ENCODE measurements at regions not wholly inside any gene's neighbourhood (a gene's known extent, or its start where the extent isn't known, plus 50 kb on each side); places are given as distances from the start of the nearest gene placed in this dataset.

DNA sequence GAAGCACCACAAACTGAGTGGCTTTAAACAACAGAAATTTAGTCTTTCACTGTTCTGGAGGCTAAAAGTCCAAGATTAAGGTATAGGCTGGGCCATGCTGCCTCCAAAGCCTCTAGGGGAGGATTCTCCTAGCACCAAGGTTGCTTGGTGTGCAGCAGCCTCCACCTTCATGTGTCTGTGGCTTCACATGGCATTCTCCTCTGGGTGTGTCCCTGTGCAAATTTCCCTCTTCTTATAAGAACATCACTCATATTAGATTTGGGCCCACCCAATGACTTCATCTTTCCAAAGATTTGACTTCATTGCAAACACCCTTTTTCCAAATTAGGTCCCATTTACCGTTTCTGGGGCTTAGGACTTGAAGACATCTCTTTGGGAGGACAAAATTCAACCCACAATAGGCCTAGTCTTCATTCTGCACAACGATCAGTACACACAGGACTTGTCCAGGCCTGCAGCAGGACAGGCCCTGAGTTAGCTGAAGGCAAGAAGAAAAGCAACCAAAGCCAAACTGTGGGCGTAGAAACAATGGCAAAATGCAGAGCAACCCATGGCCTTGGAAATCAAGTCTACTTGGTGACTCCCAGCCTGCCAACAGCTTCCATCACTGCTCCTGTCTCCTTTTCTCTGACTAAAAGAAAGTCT lies 521.2 kb upstream of the NBEA start:
- H3K4me3 ChIP-seq (ENCODE audit: extremely low read depth, insufficient read depth, low read length, poor library complexity, severe bottlenecking) = no peak overlapping the region
- H3K27ac ChIP-seq (ENCODE audit: low read depth, low read length, severe bottlenecking) = no peak overlapping the region
- H3K9me3 ChIP-seq (ENCODE audit: control insufficient read depth, low read length) = no peaks in the 10 kb centered on the region
- H3K36me3 ChIP-seq (ENCODE audit: control insufficient read depth, insufficient read depth, low read length) = no peaks in the 10 kb centered on the region
- H3K4me1 ChIP-seq (ENCODE audit: control insufficient read depth, insufficient read depth, low read length, poor library complexity, severe bottlenecking) = peaks cover 4% of the 10 kb centered on the region
- WGBS, 2 experiments (ENCODE audit: insufficient coverage in 2 of 2) = 79 to 100% methylated on average over 2 to 3 of the region's 3 CpGs

DNA sequence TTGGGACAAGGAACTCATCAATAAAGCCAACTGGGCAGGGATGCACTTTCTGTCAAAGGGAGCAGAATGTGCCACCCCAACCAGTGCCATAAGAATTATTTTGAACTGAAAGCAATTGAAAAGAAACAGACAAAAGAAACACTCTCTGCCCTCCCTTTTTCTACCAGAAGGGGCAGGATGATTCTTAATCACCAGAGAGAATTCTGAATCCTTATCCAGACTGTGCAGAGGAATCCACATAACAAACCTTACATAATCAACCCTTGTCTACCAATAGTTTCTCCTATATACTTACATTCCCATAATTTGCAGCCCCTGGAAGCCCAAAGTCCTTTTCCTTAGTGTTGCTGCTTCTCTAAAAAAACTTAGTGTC lies 520.7 kb upstream of the NBEA start:
- peaks cover 4% of the 10 kb centered on the region for H3K4me1 ChIP-seq (ENCODE audit: control insufficient read depth, insufficient read depth, low read length, poor library complexity, severe bottlenecking)
- no peaks in the 10 kb centered on the region for H3K9me3 ChIP-seq (ENCODE audit: control insufficient read depth, low read length)
- H3K36me3 ChIP-seq (ENCODE audit: control insufficient read depth, insufficient read depth, low read length) = no peaks in the 10 kb centered on the region
- no peak overlapping the region for H3K4me3 ChIP-seq (ENCODE audit: extremely low read depth, insufficient read depth, low read length, poor library complexity, severe bottlenecking)
- H3K27ac ChIP-seq (ENCODE audit: low read depth, low read length, severe bottlenecking) = no peak overlapping the region

DNA sequence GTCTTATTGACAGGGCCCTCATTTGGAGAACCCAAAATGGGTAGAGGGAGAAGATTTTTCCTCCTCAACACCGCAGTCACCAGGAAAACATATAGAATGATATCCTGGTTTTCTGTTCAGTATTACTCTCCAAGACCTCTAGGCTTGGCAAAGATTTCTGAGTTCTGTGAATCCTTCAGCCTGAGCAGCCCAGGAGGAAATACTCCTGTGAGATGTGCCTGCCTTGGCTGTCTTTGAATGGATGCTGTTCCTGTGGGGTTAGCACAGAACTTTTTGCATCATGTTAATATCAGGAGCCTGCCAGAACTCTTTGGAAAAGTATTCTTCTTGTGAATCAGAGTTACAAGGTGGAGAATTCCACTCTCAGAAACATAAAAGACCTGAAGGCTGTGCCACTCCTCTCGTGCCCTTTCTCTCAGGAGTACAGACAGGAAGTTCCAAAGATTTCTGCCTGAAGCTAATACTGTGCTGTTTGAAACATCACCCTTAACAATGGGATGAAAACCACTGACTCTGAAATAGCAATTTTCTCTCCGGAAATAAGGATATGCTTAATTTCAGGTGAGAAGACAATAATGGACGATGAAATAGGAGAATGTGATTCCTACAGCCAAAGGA lies 520.1 kb upstream of the NBEA start:
- no peaks in the 10 kb centered on the region for H3K36me3 ChIP-seq (ENCODE audit: control insufficient read depth, insufficient read depth, low read length)
- WGBS, 2 experiments (ENCODE audit: insufficient coverage in 2 of 2) = 82 to 93% methylated on average over 3 of the region's 4 CpGs
- H3K4me3 ChIP-seq (ENCODE audit: extremely low read depth, insufficient read depth, low read length, poor library complexity, severe bottlenecking) = no peak overlapping the region
- peaks cover 4% of the 10 kb centered on the region for H3K4me1 ChIP-seq (ENCODE audit: control insufficient read depth, insufficient read depth, low read length, poor library complexity, severe bottlenecking)
- H3K9me3 ChIP-seq (ENCODE audit: control insufficient read depth, low read length) = no peaks in the 10 kb centered on the region
- H3K27ac ChIP-seq (ENCODE audit: low read depth, low read length, severe bottlenecking) = no peak overlapping the region

DNA sequence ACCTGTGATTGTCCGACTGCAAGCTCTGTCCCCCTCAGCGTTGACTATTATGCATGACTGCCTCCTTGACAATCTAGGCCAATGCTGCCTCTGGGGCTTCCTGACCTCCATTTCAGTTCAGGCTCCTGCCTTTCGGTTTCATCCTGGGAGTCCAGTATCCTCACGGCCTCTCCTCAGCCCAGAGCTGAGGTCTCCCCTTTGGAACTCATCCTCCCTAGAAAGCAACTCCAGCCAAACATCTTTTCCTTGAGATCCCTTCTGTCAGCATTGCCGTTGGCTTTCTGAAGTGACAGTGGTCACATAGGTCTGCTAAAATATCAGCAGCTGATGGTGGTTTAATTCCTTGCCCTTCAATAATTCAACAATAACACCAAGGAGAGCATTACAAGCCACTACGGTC lies 519.1 kb upstream of the NBEA start:
- Histone ChIP-seq H3K27ac (ENCODE audit: low read depth, low read length, severe bottlenecking) (no peak overlapping the region), H3K9me3 (ENCODE audit: control insufficient read depth, low read length) (no peaks in the 10 kb centered on the region), H3K4me3 (ENCODE audit: extremely low read depth, insufficient read depth, low read length, poor library complexity, severe bottlenecking) (no peak overlapping the region), H3K36me3 (ENCODE audit: control insufficient read depth, insufficient read depth, low read length) (no peaks in the 10 kb centered on the region), H3K4me1 (ENCODE audit: control insufficient read depth, insufficient read depth, low read length, poor library complexity, severe bottlenecking) (peaks cover 4% of the 10 kb centered on the region)
- 95 to 100% methylated on average over 3 to 4 of the region's 6 CpGs for WGBS, 2 experiments (ENCODE audit: insufficient coverage in 2 of 2)

DNA sequence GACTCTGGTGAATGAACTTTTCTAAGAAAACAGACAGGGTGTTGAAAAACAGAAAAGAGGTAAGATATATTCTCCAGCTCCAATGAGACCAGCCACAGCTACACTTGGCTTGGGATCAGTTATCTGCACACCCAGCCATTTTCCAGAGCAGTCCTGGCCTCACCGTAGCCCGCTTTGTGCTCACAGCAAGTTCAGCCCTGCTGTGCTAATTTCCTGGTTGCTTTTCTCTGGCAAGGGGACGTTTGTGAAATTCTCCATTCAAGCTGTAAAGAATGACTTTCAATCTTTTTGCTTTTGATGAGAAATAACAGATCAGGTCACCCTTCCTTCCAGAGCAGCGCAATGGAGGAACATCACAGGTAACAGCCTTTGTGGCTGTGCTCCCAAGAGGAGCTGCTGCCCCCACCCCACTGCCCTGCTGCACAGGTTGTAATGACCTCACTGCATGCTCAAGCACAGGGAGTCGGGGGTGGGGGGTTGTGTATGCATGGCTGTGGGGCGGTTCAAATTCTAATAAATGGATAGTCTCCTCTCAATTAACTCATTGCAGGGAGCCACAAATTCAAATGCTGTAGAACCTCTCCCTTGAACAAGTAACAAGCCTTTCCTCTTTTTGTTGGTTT lies 516.6 kb upstream of the NBEA start:
- WGBS, 2 experiments (ENCODE audit: insufficient coverage in 2 of 2) = 74 to 75% methylated on average over 3 to 4 of the region's 6 CpGs
- Histone ChIP-seq H3K27ac (ENCODE audit: low read depth, low read length, severe bottlenecking) (no peak overlapping the region), H3K4me3 (ENCODE audit: extremely low read depth, insufficient read depth, low read length, poor library complexity, severe bottlenecking) (no peak overlapping the region), H3K9me3 (ENCODE audit: control insufficient read depth, low read length) (no peaks in the 10 kb centered on the region), H3K4me1 (ENCODE audit: control insufficient read depth, insufficient read depth, low read length, poor library complexity, severe bottlenecking) (no peaks in the 10 kb centered on the region), H3K36me3 (ENCODE audit: control insufficient read depth, insufficient read depth, low read length) (no peaks in the 10 kb centered on the region)

DNA sequence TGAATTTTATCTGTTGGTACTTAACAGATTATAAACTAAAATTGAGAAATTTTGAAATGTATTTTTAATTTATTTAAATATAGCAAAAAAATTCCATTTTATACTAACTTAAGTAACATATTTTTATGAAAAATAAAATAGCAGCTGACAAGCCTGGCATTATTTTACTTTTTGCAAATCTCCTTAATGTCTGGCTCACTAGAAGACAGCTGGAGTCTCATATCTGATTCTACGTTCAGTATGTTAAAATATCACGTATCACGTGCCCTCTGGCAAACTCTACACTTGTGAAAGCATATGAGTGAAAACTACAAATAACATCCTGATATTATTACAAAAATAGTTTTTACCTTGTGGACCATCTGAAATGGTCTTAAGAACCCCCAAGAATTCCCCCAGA lies 513.2 kb upstream of the NBEA start:
- Histone ChIP-seq H3K36me3 (ENCODE audit: control insufficient read depth, insufficient read depth, low read length) (no peaks in the 10 kb centered on the region), H3K9me3 (ENCODE audit: control insufficient read depth, low read length) (no peaks in the 10 kb centered on the region), H3K27ac (ENCODE audit: low read depth, low read length, severe bottlenecking) (no peak overlapping the region), H3K4me1 (ENCODE audit: control insufficient read depth, insufficient read depth, low read length, poor library complexity, severe bottlenecking) (no peaks in the 10 kb centered on the region), H3K4me3 (ENCODE audit: extremely low read depth, insufficient read depth, low read length, poor library complexity, severe bottlenecking) (no peak overlapping the region)
- 100% methylated on average over 1 of the region's 3 CpGs for WGBS, 2 experiments (ENCODE audit: insufficient coverage in 2 of 2)

DNA sequence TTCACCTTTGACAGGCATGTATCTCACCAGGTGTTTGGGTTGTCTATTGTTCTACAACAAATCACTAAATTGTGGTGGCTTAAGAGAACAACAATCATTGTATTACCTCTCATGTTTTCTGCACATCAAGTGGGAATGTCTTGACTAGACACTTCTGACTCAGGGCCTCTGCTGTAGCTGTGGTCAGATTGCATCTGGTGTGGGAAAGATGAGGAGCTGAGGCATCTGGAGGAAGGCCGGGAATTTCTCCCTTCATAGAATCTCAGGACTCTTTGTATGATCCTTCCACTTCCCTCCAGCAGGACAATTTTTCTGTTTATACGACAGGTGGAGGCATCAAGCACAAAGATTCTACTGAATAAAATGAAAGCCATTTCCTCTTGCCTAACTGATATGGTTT lies 511.8 kb upstream of the NBEA start:
- no peaks in the 10 kb centered on the region for H3K36me3 ChIP-seq (ENCODE audit: control insufficient read depth, insufficient read depth, low read length)
- H3K27ac ChIP-seq (ENCODE audit: low read depth, low read length, severe bottlenecking) = no peak overlapping the region
- no peaks in the 10 kb centered on the region for H3K4me1 ChIP-seq (ENCODE audit: control insufficient read depth, insufficient read depth, low read length, poor library complexity, severe bottlenecking)
- WGBS, 2 experiments (ENCODE audit: insufficient coverage in 2 of 2) = 100% methylated on average over 1 of the region's 2 CpGs; no CpG with 5 or more reads in 1 of the 2 experiments
- H3K9me3 ChIP-seq (ENCODE audit: control insufficient read depth, low read length) = no peaks in the 10 kb centered on the region
- H3K4me3 ChIP-seq (ENCODE audit: extremely low read depth, insufficient read depth, low read length, poor library complexity, severe bottlenecking) = no peak overlapping the region

DNA sequence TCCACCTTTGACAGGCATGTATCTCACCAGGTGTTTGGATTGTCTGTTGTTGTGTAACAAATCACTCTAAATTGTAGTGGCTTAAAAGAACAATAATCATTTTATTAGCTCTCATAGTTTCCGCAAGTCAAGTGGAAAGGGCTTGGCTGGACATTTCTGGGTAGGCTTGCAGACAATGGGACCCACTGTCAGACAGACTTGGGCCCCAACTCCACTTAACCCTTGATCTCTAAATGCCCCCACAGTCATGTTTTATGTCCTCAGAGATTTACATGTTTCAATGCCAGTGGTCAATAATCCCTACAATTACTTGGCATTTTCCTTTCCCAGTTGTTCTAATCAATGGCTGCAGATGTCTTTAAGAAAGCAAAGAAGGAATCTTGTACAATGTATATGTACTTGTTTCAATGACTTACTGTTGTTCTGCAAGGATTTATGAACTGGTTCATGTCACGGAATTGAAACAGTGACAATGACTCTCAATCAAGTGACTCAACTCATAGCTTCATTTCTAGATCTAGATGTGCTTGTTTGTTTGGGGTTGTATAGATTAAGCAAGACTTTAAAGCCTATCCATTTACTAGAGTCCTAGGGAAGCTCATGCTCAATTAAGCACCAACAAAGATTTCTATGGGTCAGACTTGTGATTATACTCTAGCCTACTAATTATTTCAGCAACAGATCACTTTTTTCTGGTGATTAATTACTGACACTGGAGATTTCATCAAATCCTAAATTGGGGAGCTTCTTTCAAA lies 510.1 kb upstream of the NBEA start:
- WGBS, 2 experiments (ENCODE audit: insufficient coverage in 2 of 2) = 60 to 100% methylated on average over 1 of the region's 2 CpGs
- Histone ChIP-seq H3K9me3 (ENCODE audit: control insufficient read depth, low read length) (no peaks in the 10 kb centered on the region), H3K4me1 (ENCODE audit: control insufficient read depth, insufficient read depth, low read length, poor library complexity, severe bottlenecking) (no peaks in the 10 kb centered on the region), H3K4me3 (ENCODE audit: extremely low read depth, insufficient read depth, low read length, poor library complexity, severe bottlenecking) (no peak overlapping the region), H3K27ac (ENCODE audit: low read depth, low read length, severe bottlenecking) (no peak overlapping the region), H3K36me3 (ENCODE audit: control insufficient read depth, insufficient read depth, low read length) (no peaks in the 10 kb centered on the region)

DNA sequence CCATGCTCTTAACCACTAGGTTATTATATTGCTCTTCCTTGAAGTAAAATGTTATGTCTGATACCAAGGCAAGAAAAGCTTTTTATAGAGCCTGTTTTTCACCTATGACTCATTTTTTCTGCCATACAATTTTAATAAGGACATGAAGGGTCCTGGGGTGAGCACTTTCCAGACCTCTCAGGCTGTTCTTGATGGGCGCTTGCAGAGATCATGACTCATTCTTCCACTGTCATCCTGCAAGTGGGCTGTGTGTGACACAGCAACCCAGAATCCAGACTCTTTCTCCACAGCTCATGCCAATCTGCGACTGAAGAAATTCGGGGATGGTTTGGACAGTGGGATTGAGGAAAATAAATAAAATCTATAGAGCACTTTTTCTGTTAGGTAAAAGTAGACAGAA lies 506.7 kb upstream of the NBEA start:
- 57 to 67% methylated on average over 1 of the region's 3 CpGs for WGBS, 2 experiments (ENCODE audit: insufficient coverage in 2 of 2)
- H3K27ac ChIP-seq (ENCODE audit: low read depth, low read length, severe bottlenecking) = peak overlapping the region; percentile 17
- H3K4me1 ChIP-seq (ENCODE audit: control insufficient read depth, insufficient read depth, low read length, poor library complexity, severe bottlenecking) = no peaks in the 10 kb centered on the region
- no peak overlapping the region for H3K4me3 ChIP-seq (ENCODE audit: extremely low read depth, insufficient read depth, low read length, poor library complexity, severe bottlenecking)
- no peaks in the 10 kb centered on the region for H3K36me3 ChIP-seq (ENCODE audit: control insufficient read depth, insufficient read depth, low read length)
- H3K9me3 ChIP-seq (ENCODE audit: control insufficient read depth, low read length) = no peaks in the 10 kb centered on the region

DNA sequence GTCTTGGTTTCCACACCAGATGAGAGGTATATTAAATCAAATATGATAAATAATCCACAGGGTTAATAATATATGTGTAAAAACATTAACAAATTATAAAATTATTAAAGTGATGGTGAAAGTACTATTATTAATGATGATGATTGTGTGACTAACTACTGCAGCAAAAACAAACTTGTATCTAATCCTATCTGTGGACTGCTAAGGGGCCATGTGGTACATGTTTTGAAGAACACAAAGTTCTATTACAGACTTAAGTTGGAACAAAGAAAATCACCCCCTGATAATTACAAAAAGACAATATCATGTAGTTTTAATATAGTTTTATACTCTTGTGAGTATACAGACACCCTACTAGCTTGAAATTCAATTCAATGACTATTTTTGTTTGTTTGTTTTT lies 504.2 kb upstream of the NBEA start:
- Histone ChIP-seq H3K27ac (ENCODE audit: low read depth, low read length, severe bottlenecking) (no peak overlapping the region), H3K9me3 (ENCODE audit: control insufficient read depth, low read length) (no peaks in the 10 kb centered on the region), H3K36me3 (ENCODE audit: control insufficient read depth, insufficient read depth, low read length) (no peaks in the 10 kb centered on the region), H3K4me1 (ENCODE audit: control insufficient read depth, insufficient read depth, low read length, poor library complexity, severe bottlenecking) (no peaks in the 10 kb centered on the region), H3K4me3 (ENCODE audit: extremely low read depth, insufficient read depth, low read length, poor library complexity, severe bottlenecking) (no peak overlapping the region)

DNA sequence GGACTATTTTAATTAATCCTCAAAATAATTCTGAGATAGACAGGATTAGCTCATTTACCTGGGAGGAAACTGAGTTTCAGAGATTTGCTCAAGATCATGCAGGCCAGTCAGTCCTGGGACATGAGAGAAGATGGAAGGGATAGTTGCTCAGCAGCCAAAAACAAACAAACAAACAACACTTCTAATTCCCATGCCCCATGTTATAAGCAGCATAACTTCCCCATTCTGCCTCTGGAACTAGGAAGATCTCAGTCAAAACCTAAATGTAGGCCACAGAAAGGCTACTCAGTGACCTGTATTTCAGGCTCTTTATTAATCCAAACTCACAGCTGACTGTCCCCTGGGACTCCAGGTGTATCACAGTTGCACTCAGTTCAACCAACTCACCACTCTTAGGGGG lies 489.2 kb upstream of the NBEA start:
- Histone ChIP-seq H3K4me3 (ENCODE audit: extremely low read depth, insufficient read depth, low read length, poor library complexity, severe bottlenecking) (no peak overlapping the region), H3K9me3 (ENCODE audit: control insufficient read depth, low read length) (no peaks in the 10 kb centered on the region), H3K27ac (ENCODE audit: low read depth, low read length, severe bottlenecking) (no peak overlapping the region), H3K36me3 (ENCODE audit: control insufficient read depth, insufficient read depth, low read length) (no peaks in the 10 kb centered on the region), H3K4me1 (ENCODE audit: control insufficient read depth, insufficient read depth, low read length, poor library complexity, severe bottlenecking) (no peaks in the 10 kb centered on the region)
